ENCODE measurements at regions not wholly inside any gene's neighbourhood (a gene's known extent, or its start where the extent isn't known, plus 50 kb on each side); places are given as distances from the start of the nearest gene placed in this dataset.
A peak's percentile ranks its signal among the peaks of the same experiment; 100 is the strongest.

- no peak for DNase-seq (ENCODE audit: low read depth)
- TF ChIP-seq, protein P1, sequence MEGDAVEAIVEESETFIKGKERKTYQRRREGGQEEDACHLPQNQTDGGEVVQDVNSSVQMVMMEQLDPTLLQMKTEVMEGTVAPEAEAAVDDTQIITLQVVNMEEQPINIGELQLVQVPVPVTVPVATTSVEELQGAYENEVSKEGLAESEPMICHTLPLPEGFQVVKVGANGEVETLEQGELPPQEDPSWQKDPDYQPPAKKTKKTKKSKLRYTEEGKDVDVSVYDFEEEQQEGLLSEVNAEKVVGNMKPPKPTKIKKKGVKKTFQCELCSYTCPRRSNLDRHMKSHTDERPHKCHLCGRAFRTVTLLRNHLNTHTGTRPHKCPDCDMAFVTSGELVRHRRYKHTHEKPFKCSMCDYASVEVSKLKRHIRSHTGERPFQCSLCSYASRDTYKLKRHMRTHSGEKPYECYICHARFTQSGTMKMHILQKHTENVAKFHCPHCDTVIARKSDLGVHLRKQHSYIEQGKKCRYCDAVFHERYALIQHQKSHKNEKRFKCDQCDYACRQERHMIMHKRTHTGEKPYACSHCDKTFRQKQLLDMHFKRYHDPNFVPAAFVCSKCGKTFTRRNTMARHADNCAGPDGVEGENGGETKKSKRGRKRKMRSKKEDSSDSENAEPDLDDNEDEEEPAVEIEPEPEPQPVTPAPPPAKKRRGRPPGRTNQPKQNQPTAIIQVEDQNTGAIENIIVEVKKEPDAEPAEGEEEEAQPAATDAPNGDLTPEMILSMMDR (IDR thresholded peaks at IDR 0.05; ENCODE audit: insufficient read depth, low read depth, low read length) = no peak
- H3K4me3 ChIP-seq (ENCODE audit: low read depth, low read length) = no peak overlapping the region
- ChIA-PET CTCF (interaction anchor here (0.6 to 0.8 kb wide), 5 partner anchors 18 to 1608 kb away, joined by 3 to 4 read pairs (median 3); no protein-coding TSS in a partner anchor), POLR2A (no interaction called here)
- H3K27me3 ChIP-seq (ENCODE audit: control insufficient read depth, insufficient read depth, low read length) = no peaks in the 10 kb centered on the region
- no peaks in the 10 kb centered on the region for H3K36me3 ChIP-seq (ENCODE audit: control insufficient read depth, insufficient read depth, low read length)
Observed at GRCh38 chr1:8094481-8095241, 68.6 kb upstream of the ERRFI1 start.

DNA sequence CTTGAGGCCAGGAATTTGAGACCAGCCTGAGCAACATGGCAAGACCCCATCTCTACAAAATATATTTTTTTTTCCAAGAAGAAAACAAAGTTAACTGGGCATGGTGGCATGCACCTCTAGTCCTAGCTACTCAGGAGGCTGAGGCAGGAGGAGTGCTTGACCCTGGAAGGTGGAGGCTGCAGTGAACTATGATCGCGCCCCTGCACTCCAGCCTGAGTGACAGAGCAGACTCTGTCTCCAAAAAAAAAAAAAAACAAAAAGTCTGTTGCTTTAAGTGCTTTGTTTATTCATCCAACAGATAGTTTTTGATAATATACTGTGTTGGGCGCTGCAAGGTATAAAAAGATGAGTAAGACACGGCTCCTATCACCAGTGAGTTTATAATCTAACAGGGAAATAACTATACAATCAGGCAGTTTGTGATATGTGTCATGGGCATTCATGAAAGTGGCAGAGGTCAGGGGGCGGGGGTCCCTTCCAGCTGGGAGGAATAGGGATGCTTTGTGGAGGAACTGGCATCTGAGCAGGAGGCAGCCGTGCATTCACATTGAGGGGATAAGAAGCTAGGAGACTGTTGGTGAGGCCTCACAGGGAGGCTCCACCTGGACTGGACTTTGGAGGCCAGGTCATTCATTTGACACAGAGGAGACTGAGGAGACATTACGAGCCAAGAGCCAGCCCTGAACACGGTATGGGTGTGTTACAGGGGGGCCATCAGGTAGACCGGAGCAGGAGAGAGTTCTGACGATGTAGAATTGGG is 67.3 kb upstream of the ERRFI1 start:
- no peak overlapping the region for H3K4me3 ChIP-seq (ENCODE audit: low read depth, low read length)
- CTCF ChIA-PET = no interaction called here
- H3K27me3 ChIP-seq (ENCODE audit: control insufficient read depth, insufficient read depth, low read length) = no peaks in the 10 kb centered on the region
- TF ChIP-seq, protein P1 (IDR thresholded peaks at IDR 0.05; ENCODE audit: insufficient read depth, low read depth, low read length) = no peak
- no peak for DNase-seq (ENCODE audit: low read depth)
- POLR2A ChIA-PET = no interaction called here
- no peaks in the 10 kb centered on the region for H3K36me3 ChIP-seq (ENCODE audit: control insufficient read depth, insufficient read depth, low read length)

DNA sequence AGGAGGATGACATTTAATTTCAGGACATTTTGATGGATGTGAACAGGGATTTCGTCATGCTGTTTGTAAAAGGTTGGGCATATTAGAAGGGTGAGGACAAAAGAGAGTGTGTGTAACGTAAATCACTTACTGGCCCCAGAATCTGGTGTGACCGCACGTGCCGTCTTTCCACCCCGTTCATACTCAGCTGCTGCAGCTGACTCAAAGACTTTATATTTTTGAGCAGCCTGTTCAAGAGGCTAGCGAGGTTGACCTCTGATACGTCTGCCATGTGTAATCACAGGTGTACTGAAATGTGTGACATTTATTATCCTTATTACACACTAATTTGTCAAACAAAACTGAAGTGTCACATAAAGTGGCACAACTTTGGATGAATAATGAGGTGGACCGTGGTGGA is 66.5 kb upstream of the ERRFI1 start:
- Histone ChIP-seq H3K27me3 (ENCODE audit: control insufficient read depth, insufficient read depth, low read length) (no peaks in the 10 kb centered on the region), H3K4me3 (ENCODE audit: low read depth, low read length) (no peak overlapping the region), H3K36me3 (ENCODE audit: control insufficient read depth, insufficient read depth, low read length) (no peaks in the 10 kb centered on the region)
- no peak for DNase-seq (ENCODE audit: low read depth)
- TF ChIP-seq, protein P1 (IDR thresholded peaks at IDR 0.05; ENCODE audit: insufficient read depth, low read depth, low read length) = no peak
- ChIA-PET CTCF (interaction anchor here (1.0 kb wide), 1 partner anchor 14 kb away, joined by 3 read pairs; no protein-coding TSS in a partner anchor), POLR2A (no interaction called here)

DNA sequence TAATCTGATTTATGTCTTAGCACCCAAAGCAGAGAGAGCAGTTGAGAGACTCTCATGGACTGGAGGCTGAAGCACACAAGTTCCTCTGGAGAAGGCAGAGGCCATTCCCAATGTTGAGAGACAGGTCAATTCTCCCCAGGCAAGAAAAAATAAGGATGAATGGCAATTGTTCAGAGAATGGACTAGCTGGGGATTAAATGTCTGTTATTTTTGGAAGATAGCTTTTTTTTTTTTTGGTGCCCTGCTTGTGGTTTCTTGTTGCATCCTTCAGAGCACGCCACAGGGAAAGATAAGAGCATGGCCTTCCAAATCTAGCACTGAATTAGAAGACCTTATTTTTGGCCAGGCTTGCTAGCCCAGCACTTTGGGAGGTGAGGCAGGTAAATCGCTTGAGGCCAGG is 65.6 kb upstream of the ERRFI1 start:
- POLR2A ChIA-PET = interaction anchor here (0.6 to 0.7 kb wide), 3 partner anchors 8 to 412 kb away, joined by 3 to 6 read pairs (median 4); no protein-coding TSS in a partner anchor
- Histone ChIP-seq H3K36me3 (ENCODE audit: control insufficient read depth, insufficient read depth, low read length) (no peaks in the 10 kb centered on the region), H3K27me3 (ENCODE audit: control insufficient read depth, insufficient read depth, low read length) (no peaks in the 10 kb centered on the region), H3K4me3 (ENCODE audit: low read depth, low read length) (no peak overlapping the region)
- no peak for DNase-seq (ENCODE audit: low read depth)
- TF ChIP-seq, protein P1 (IDR thresholded peaks at IDR 0.05; ENCODE audit: insufficient read depth, low read depth, low read length) = no peak
- CTCF ChIA-PET = interaction anchor here (1.0 to 1.2 kb wide), 2 partner anchors 13 to 33 kb away, joined by 3 read pairs; no protein-coding TSS in a partner anchor

DNA sequence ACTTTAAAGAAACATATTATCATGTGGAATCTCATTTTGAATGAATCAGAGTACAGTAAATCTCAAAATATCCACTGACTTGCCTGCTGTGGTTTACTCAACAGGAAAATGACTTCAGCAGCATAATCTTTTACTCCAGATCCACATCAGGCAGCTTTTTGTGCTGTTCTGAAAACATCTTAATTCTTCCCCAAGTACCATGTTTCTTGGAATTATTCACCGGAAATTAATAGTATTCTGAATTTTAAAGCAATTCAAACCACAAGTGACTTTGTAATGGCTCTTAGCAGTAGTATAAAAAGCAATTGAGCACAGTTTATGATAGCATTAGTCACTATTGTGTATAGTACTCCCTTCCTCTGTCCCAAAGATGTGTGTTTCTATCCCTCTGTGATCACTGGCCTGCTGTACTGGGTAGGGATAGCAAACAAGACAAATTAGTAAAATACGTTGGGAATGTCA is 64.2 kb upstream of the ERRFI1 start:
- no peaks in the 10 kb centered on the region for H3K36me3 ChIP-seq (ENCODE audit: control insufficient read depth, insufficient read depth, low read length)
- H3K4me3 ChIP-seq (ENCODE audit: low read depth, low read length) = no peak overlapping the region
- no peaks in the 10 kb centered on the region for H3K27me3 ChIP-seq (ENCODE audit: control insufficient read depth, insufficient read depth, low read length)
- ChIA-PET POLR2A (interaction anchor here (0.6 to 0.7 kb wide), 3 partner anchors 62 to 138 kb away, joined by 3 to 7 read pairs (median 5); no protein-coding TSS in a partner anchor), CTCF (interaction anchor here (1.0 to 1.4 kb wide), 3 partner anchors 17 to 115 kb away, joined by 3 read pairs; no protein-coding TSS in a partner anchor)
- TF ChIP-seq, protein P1 (IDR thresholded peaks at IDR 0.05; ENCODE audit: insufficient read depth, low read depth, low read length) = no peak
- DNase-seq (ENCODE audit: low read depth) = peak; percentile 99
